HepG2 (cell line): ENCODE measurements at regions not wholly inside any gene's neighbourhood (a gene's known extent, or its start where the extent isn't known, plus 50 kb on each side); places are given as distances from the start of the nearest gene placed in this dataset.

Source experiments
- ATAC-seq: fragments of 200-7000 bp; cut with Tn5 transposase; 3 replicates; pipeline ENCODE4 v1.9.1; 2020; ENCODE audit warnings: mild to moderate bottlenecking, moderate library complexity
- BruUV-seq: library from RNA; stranded (reverse); fragments of 400-500 nt; replicated peaks from 2 replicates; lab custom pipeline; 2021; lab: Mats Ljungman, UMichigan
- CTCF ChIA-PET: fragments of 300-600 bp; formaldehyde crosslinking; extraction: SDS; loops from one replicate; lab custom pipeline; 2021; ENCODE audit warnings: low total read pairs, inconsistent platforms, low intra/inter-chr PET ratio; lab: Yijun Ruan, JAX
- POLR2A ChIA-PET: fragments of 350-600 bp; sonication (Branson Sonifier 250); formaldehyde crosslinking; loops from one replicate; lab custom pipeline; 2020; ENCODE audit warnings: antibody characterized with exemption, inconsistent platforms; lab: Yijun Ruan, JAX
- DNase-seq: peaks from one replicate; pipeline ENCODE4 v3.0.0-alpha.2; 2015; ENCODE audit warnings: low spot score
- FAIRE-seq: peaks from 3 replicates; lab custom pipeline; 2011; peaks lifted over from hg19 to GRCh38; lab: Jason Lieb, UNC
- H2AFZ ChIP-seq: one replicate; pipeline ENCODE4 v1.6.1; 2011; ENCODE audit warnings: low read length, inconsistent platforms
- H3K27ac ChIP-seq: fragments of 300-600 bp; 3 replicates; pipeline ENCODE4 v1.8.0; 2011; ENCODE audit warnings: mixed run types, mild to moderate bottlenecking, mixed read lengths, low read length, inconsistent platforms; ENCODE audit not compliant: insufficient read depth; ENCODE audit errors: extremely low read length
- H3K27me3 ChIP-seq, 2 experiments: fragments of 200-600 bp in 1 of 2; 2 replicates in 1 of 2; 3 replicates in 1 of 2; pipeline versions ENCODE4 v1.6.0 to v1.8.0; 2011; ENCODE audit warnings: low read length in 2 of 2, mild to moderate bottlenecking in 2 of 2, moderate library complexity in 2 of 2, inconsistent platforms in 1 of 2; ENCODE audit not compliant: insufficient read depth in 2 of 2, control insufficient read depth in 1 of 2
- H3K36me3 ChIP-seq, 2 experiments: fragments of 200-600 bp in 1 of 2; replicated peaks in 1 of 2; 2 replicates in 1 of 2; 3 replicates in 1 of 2; pipeline versions ENCODE4 v1.5.1 to v1.8.0; 2011; ENCODE audit warnings: low read length in 2 of 2, inconsistent platforms in 1 of 2; ENCODE audit not compliant: insufficient read depth in 2 of 2, control insufficient read depth in 1 of 2
- H3K4me1 ChIP-seq: 2 replicates; pipeline ENCODE4 v1.5.1; 2012; ENCODE audit warnings: low read length, inconsistent platforms; ENCODE audit not compliant: insufficient read depth
- H3K4me2 ChIP-seq: 2 replicates; pipeline ENCODE4 v1.6.0; 2011; ENCODE audit warnings: low read depth, low read length, inconsistent platforms
- H3K4me3 ChIP-seq, 3 experiments: fragments of 200-600 bp in 1 of 3; sonication (generic), shearing (Covaris generic) in 1 of 3; replicated peaks in 1 of 3; 2 replicates each; pipeline ENCODE4 v1.5.1; 2011 to 2016; ENCODE audit warnings: low read length in 3 of 3, inconsistent platforms in 2 of 3, low read depth in 2 of 3, mild to moderate bottlenecking in 2 of 3, control low read depth in 1 of 3, mixed read lengths in 1 of 3; ENCODE audit not compliant: insufficient read depth in 1 of 3
- H3K79me2 ChIP-seq: one replicate; pipeline ENCODE4 v1.6.1; 2011; ENCODE audit warnings: low read length, inconsistent platforms; ENCODE audit not compliant: insufficient read depth
- H3K9ac ChIP-seq: 2 replicates; pipeline ENCODE4 v1.6.0; 2011; ENCODE audit warnings: mild to moderate bottlenecking, low read depth, low read length, inconsistent platforms; ENCODE audit not compliant: insufficient read depth
- H3K9me3 ChIP-seq: 2 replicates; pipeline ENCODE4 v1.5.1; 2012; ENCODE audit warnings: mild to moderate bottlenecking, low read length
- H4K20me1 ChIP-seq: 2 replicates; pipeline ENCODE4 v1.6.0; 2011; ENCODE audit warnings: inconsistent platforms, mild to moderate bottlenecking, low read length, moderate library complexity; ENCODE audit not compliant: insufficient read depth
- HNRNPLL ChIP-seq: fragments of 200-400 bp; formaldehyde crosslinking; IDR thresholded peaks from 2 replicates; pipeline ENCODE4 v1.6.1; 2017; ENCODE audit warnings: mild to moderate bottlenecking, low read depth, low read length; ENCODE audit not compliant: poor library complexity, severe bottlenecking
- MYC ChIP-seq: sonication (generic); formaldehyde crosslinking; IDR thresholded peaks from 2 replicates; pipeline ENCODE4 v1.9.0; 2021; ENCODE audit warnings: missing genetic modification reagents, borderline replicate concordance
- NCOA2 ChIP-seq: sonication (generic); formaldehyde crosslinking; IDR thresholded peaks from 2 replicates; pipeline ENCODE4 v1.8.0; 2022; ENCODE audit warnings: inconsistent platforms
- NFE2 ChIP-seq: sonication (generic); formaldehyde crosslinking; IDR thresholded peaks from 2 replicates; pipeline ENCODE4 v1.4.0; 2020; ENCODE audit warnings: missing genetic modification reagents
- POLR2AphosphoS5 ChIP-seq: IDR thresholded peaks from 2 replicates; pipeline ENCODE4 v1.6.1; 2012; ENCODE audit warnings: low read depth, low read length
- ZFP36 ChIP-seq: fragments of 150-350 bp; IDR thresholded peaks from 2 replicates; pipeline ENCODE4 v1.6.1; 2018; ENCODE audit warnings: borderline replicate concordance, low read length, low read depth; ENCODE audit not compliant: partially characterized antibody
- ZNF136 ChIP-seq: sonication (generic); formaldehyde crosslinking; IDR thresholded peaks from 2 replicates; pipeline ENCODE4 v1.8.1; 2022; ENCODE audit warnings: low read depth, mild to moderate bottlenecking, moderate library complexity, missing genetic modification reagents
- ZNF20 ChIP-seq: sonication (generic); formaldehyde crosslinking; IDR thresholded peaks from 2 replicates; pipeline ENCODE4 v1.4.0; 2020; ENCODE audit warnings: mild to moderate bottlenecking, moderate library complexity, missing genetic modification reagents
- ZNF337 ChIP-seq: sonication (generic); formaldehyde crosslinking; IDR thresholded peaks from 2 replicates; pipeline ENCODE4 v1.5.1; 2020; ENCODE audit warnings: missing genetic modification reagents, low read depth, mild to moderate bottlenecking, borderline replicate concordance
- ZNF350 ChIP-seq: sonication (generic); formaldehyde crosslinking; IDR thresholded peaks from 2 replicates; pipeline ENCODE4 v1.4.0; 2020; ENCODE audit warnings: mild to moderate bottlenecking, low read depth, missing genetic modification reagents, borderline replicate concordance
- ZNF484 ChIP-seq: sonication (generic); formaldehyde crosslinking; IDR thresholded peaks from 2 replicates; pipeline ENCODE4 v1.5.1; 2020; ENCODE audit warnings: mild to moderate bottlenecking, low read depth, missing genetic modification reagents, borderline replicate concordance
- ZNF496 ChIP-seq: sonication (generic); formaldehyde crosslinking; IDR thresholded peaks from 2 replicates; pipeline ENCODE4 v1.8.1; 2023; ENCODE audit warnings: mild to moderate bottlenecking, moderate library complexity, missing genetic modification reagents; ENCODE audit not compliant: insufficient replicate concordance
- ZNF652 ChIP-seq: IDR thresholded peaks from 2 replicates; pipeline ENCODE4 v1.6.1; 2016; ENCODE audit warnings: low read depth, borderline replicate concordance
- ZNF790 ChIP-seq: sonication (generic); formaldehyde crosslinking; IDR thresholded peaks from 2 replicates; pipeline ENCODE4 v1.8.0; 2022; ENCODE audit warnings: missing genetic modification reagents, mild to moderate bottlenecking, borderline replicate concordance
- in situ Hi-C: cut with HindIII; loops from 2 replicates; pipeline ENCODE4 v1.10.0; 2017; ENCODE audit warnings: low pct_unique_long_range_greater_than_20kb; ENCODE audit not compliant: extremely low pct_ligation_motif_present
- intact Hi-C: fragments of 100-400 bp; cut with micrococcal nuclease; formaldehyde crosslinking; loops from one replicate; pipeline ENCODE4 v1.10.0; 2022; ENCODE audit not compliant: unreplicated experiment
- TF ChIP-seq, protein P1 (sequence below): sonication (generic); formaldehyde crosslinking; IDR thresholded peaks from 2 replicates; pipeline ENCODE4 v1.4.0; 2020; ENCODE audit warnings: low read depth, mild to moderate bottlenecking, missing genetic modification reagents

DNA sequence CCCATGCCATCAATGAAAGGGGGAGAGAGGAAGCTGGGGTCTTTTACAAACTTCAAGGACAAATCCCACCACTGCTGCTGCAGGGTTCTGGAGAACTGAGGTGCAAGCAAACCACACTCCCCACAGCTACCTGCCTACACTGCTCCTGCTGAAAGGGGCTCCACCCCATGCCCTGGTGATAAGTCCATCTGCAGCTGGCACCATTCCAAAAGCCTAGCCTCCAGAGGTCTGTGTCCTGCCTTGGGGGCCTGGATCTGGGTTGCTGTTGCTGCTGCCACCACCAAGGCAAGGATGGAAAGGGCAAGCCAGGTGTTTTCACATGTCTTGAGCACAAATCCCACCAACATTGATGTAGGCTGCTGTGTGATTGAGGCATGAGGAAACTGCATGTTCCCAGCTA, 97.4 kb upstream of the UBE2E3 start:
- intact Hi-C loops (no loop called here), in situ Hi-C loops (no loop called here)
- no peak for FAIRE-seq
- ChIA-PET CTCF (no interaction called here), POLR2A (no interaction called here)
- H3K9me3 ChIP-seq, result no peaks in the 10 kb centered on the region
- H3K27me3 ChIP-seq, result no peaks in the 10 kb centered on the region; a peak in 1 of 5 replicates
- H3K27ac ChIP-seq, result no peak overlapping the region
- H3K4me2 ChIP-seq, result no peak overlapping the region
- DNase-seq, result no peak
- TF ChIP-seq, protein P1, sequence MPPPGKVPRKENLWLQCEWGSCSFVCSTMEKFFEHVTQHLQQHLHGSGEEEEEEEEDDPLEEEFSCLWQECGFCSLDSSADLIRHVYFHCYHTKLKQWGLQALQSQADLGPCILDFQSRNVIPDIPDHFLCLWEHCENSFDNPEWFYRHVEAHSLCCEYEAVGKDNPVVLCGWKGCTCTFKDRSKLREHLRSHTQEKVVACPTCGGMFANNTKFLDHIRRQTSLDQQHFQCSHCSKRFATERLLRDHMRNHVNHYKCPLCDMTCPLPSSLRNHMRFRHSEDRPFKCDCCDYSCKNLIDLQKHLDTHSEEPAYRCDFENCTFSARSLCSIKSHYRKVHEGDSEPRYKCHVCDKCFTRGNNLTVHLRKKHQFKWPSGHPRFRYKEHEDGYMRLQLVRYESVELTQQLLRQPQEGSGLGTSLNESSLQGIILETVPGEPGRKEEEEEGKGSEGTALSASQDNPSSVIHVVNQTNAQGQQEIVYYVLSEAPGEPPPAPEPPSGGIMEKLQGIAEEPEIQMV (CRISPR knock-in tag), result no peak
- no peak for TF ChIP-seq MYC (CRISPR knock-in tag)
- no peak for TF ChIP-seq ZNF652 (CRISPR knock-in tag)
- TF ChIP-seq ZNF496 (CRISPR knock-in tag), result no peak
- no peak for TF ChIP-seq ZNF350 (CRISPR knock-in tag)
- no peak for TF ChIP-seq ZNF136
- no peak for TF ChIP-seq NFE2 (CRISPR knock-in tag)
- no peak for TF ChIP-seq ZFP36
- TF ChIP-seq ZNF337 (CRISPR knock-in tag), result no peak
- TF ChIP-seq NCOA2 (CRISPR knock-in tag), result no peak
- TF ChIP-seq ZNF20 (CRISPR knock-in tag), result no peak
- TF ChIP-seq HNRNPLL, result no peak
- no peak for TF ChIP-seq POLR2AphosphoS5
- no peak for TF ChIP-seq ZNF790
- no peak for TF ChIP-seq ZNF484 (CRISPR knock-in tag)
- BruUV-seq, result no TSS peak
- H3K4me3 ChIP-seq, result no peak overlapping the region
- H3K4me1 ChIP-seq, result no peaks in the 10 kb centered on the region
- no peaks in the 10 kb centered on the region for H4K20me1 ChIP-seq
- H3K79me2 ChIP-seq, result no peaks in the 10 kb centered on the region
- ATAC-seq, result no peak
- H2AFZ ChIP-seq, result no peak overlapping the region
- H3K9ac ChIP-seq, result no peak overlapping the region
- no peaks in the 10 kb centered on the region for H3K36me3 ChIP-seq
